IMR-90 (cell line): ENCODE measurements at regions not wholly inside any gene's neighbourhood (a gene's known extent, or its start where the extent isn't known, plus 50 kb on each side); places are given as distances from the start of the nearest gene placed in this dataset.

Experiments used
- ATAC-seq: fragments of 200-7000 bp; cut with Tn5 transposase; 2 replicates; pipeline ENCODE4 v1.9.1; 2020; ENCODE audit warnings: low read depth, mild to moderate bottlenecking, moderate library complexity
- BruUV-seq: library from RNA; stranded (reverse); fragments of 400-500 nt; replicated peaks from 2 replicates; lab custom pipeline; 2021; lab: Mats Ljungman, UMichigan
- CTCF ChIA-PET: fragments of 300-600 bp; formaldehyde crosslinking; extraction: SDS; loops from one replicate; lab custom pipeline; 2021; ENCODE audit warnings: antibody characterized with exemption; lab: Yijun Ruan, JAX
- POLR2A ChIA-PET: fragments of 300-600 bp; sonication (Branson Sonifier 250); formaldehyde crosslinking; loops from one replicate; lab custom pipeline; 2022; ENCODE audit warnings: antibody characterized with exemption; ENCODE audit not compliant: unreplicated experiment; lab: Charles Lee
- DNase-seq: peaks from one replicate; pipeline ENCODE4 v3.0.0; 2013
- H2AFZ ChIP-seq: replicated peaks from 2 replicates; pipeline ENCODE3; 2013; ENCODE audit warnings: low read length, mild to moderate bottlenecking; ENCODE audit not compliant: poor library complexity
- H2AK5ac ChIP-seq: 2 replicates; pipeline ENCODE4 v1.6.1; 2013; ENCODE audit warnings: low read depth, low read length, inconsistent platforms
- H2AK9ac ChIP-seq: replicated peaks from 2 replicates; pipeline ENCODE3; 2013; ENCODE audit warnings: mild to moderate bottlenecking, low read depth, low read length, moderate library complexity; ENCODE audit not compliant: poor library complexity
- H2BK120ac ChIP-seq: 2 replicates; pipeline ENCODE4 v1.6.1; 2013; ENCODE audit warnings: low read depth, low read length, inconsistent platforms
- H2BK15ac ChIP-seq: 3 replicates; pipeline ENCODE4 v1.6.1; 2013; ENCODE audit warnings: low read depth, low read length, inconsistent platforms
- H2BK20ac ChIP-seq: 2 replicates; pipeline ENCODE4 v1.6.1; 2013; ENCODE audit warnings: low read depth, mild to moderate bottlenecking, inconsistent platforms, low read length, moderate library complexity
- H2BK5ac ChIP-seq: 2 replicates; pipeline ENCODE4 v1.6.1; 2013; ENCODE audit warnings: mild to moderate bottlenecking, low read depth, low read length, inconsistent platforms; ENCODE audit not compliant: poor library complexity, severe bottlenecking
- H3K14ac ChIP-seq: replicated peaks from 2 replicates; pipeline ENCODE4 v1.6.1; 2013; ENCODE audit warnings: low read depth, low read length, inconsistent platforms
- H3K18ac ChIP-seq: 2 replicates; pipeline ENCODE4 v1.6.1; 2013; ENCODE audit warnings: low read depth, low read length, control low read depth
- H3K23ac ChIP-seq: 2 replicates; pipeline ENCODE4 v1.6.1; 2013; ENCODE audit warnings: low read depth, low read length, inconsistent platforms
- H3K27ac ChIP-seq: 2 replicates; pipeline ENCODE4 v1.5.1; 2013; ENCODE audit warnings: mild to moderate bottlenecking, control low read depth, low read length; ENCODE audit not compliant: insufficient read depth
- H3K27me3 ChIP-seq: 2 replicates; pipeline ENCODE4 v1.6.1; 2013; ENCODE audit warnings: low read length; ENCODE audit not compliant: control insufficient read depth, insufficient read depth
- H3K36me3 ChIP-seq: 2 replicates; pipeline ENCODE4 v1.6.1; 2013; ENCODE audit warnings: low read length, mixed read lengths; ENCODE audit not compliant: control insufficient read depth, insufficient read depth
- H3K4ac ChIP-seq: 2 replicates; pipeline ENCODE4 v1.6.1; 2013; ENCODE audit warnings: low read depth, low read length, inconsistent platforms
- H3K4me1 ChIP-seq: 2 replicates; pipeline ENCODE4 v1.6.1; 2013; ENCODE audit warnings: low read length, mixed read lengths; ENCODE audit not compliant: control insufficient read depth, insufficient read depth
- H3K4me2 ChIP-seq: 2 replicates; pipeline ENCODE4 v1.6.1; 2013; ENCODE audit warnings: low read depth, mild to moderate bottlenecking, control low read depth, low read length, moderate library complexity
- H3K4me3 ChIP-seq: 2 replicates; pipeline ENCODE4 v1.5.1; 2013; ENCODE audit warnings: low read depth, mild to moderate bottlenecking, control low read depth, low read length, moderate library complexity; ENCODE audit not compliant: insufficient read depth
- H3K56ac ChIP-seq: 2 replicates; pipeline ENCODE4 v1.6.1; 2013; ENCODE audit warnings: low read length, inconsistent platforms; ENCODE audit not compliant: insufficient read depth; ENCODE audit errors: extremely low read depth
- H3K79me1 ChIP-seq, 2 experiments: 2 replicates each; pipeline ENCODE4 v1.6.1; 2013; ENCODE audit warnings: low read length in 2 of 2, inconsistent platforms in 1 of 2, low read depth in 1 of 2
- H3K9ac ChIP-seq: 2 replicates; pipeline ENCODE4 v1.6.1; 2013; ENCODE audit warnings: low read depth, low read length, control low read depth
- H3K9me1 ChIP-seq: 2 replicates; pipeline ENCODE4 v1.6.1; 2013; ENCODE audit warnings: low read length, inconsistent platforms; ENCODE audit not compliant: insufficient read depth
- H3K9me3 ChIP-seq: 2 replicates; pipeline ENCODE4 v1.6.1; 2013; ENCODE audit warnings: low read length; ENCODE audit not compliant: control insufficient read depth, insufficient read depth
- H4K20me1 ChIP-seq: 2 replicates; pipeline ENCODE4 v1.6.1; 2013; ENCODE audit warnings: low read length, inconsistent platforms; ENCODE audit not compliant: insufficient read depth
- H4K5ac ChIP-seq: 2 replicates; pipeline ENCODE4 v1.6.1; 2013; ENCODE audit warnings: mild to moderate bottlenecking, low read depth, low read length, control low read depth
- H4K8ac ChIP-seq, 2 experiments: 2 replicates each; pipeline ENCODE4 v1.6.1; 2013; ENCODE audit warnings: low read depth in 2 of 2, low read length in 2 of 2, control low read depth in 1 of 2, inconsistent platforms in 1 of 2
- H4K91ac ChIP-seq: 2 replicates; pipeline ENCODE4 v1.6.1; 2013; ENCODE audit warnings: low read depth, low read length, inconsistent platforms; ENCODE audit not compliant: insufficient read depth
- BHLHE40 ChIP-seq: fragments of 150-350 bp; IDR thresholded peaks from 2 replicates; pipeline ENCODE4 v1.6.1; 2016; ENCODE audit warnings: mild to moderate bottlenecking, low read depth, low read length
- CEBPB ChIP-seq: IDR thresholded peaks from 2 replicates; pipeline ENCODE4 v1.6.1; 2012; ENCODE audit warnings: low read depth, low read length, improper control_type of control experiment
- CHD1 ChIP-seq: IDR thresholded peaks from 2 replicates; pipeline ENCODE4 v1.6.1; 2012; ENCODE audit warnings: low read depth, low read length, improper control_type of control experiment
- CTCF ChIP-seq: conservative IDR thresholded peaks from 2 replicates; pipeline ENCODE4 v1.5.1; 2012; ENCODE audit warnings: mild to moderate bottlenecking, low read depth, low read length, improper control_type of control experiment
- FOS ChIP-seq: fragments of 150-350 bp; IDR thresholded peaks from 2 replicates; pipeline ENCODE4 v1.6.1; 2016; ENCODE audit warnings: low read depth, low read length
- MAFK ChIP-seq: IDR thresholded peaks from 2 replicates; pipeline ENCODE4 v1.6.1; 2012; ENCODE audit warnings: low read depth, low read length, improper control_type of control experiment
- MAZ ChIP-seq: IDR thresholded peaks from 2 replicates; pipeline ENCODE4 v1.6.1; 2012; ENCODE audit warnings: low read depth, mild to moderate bottlenecking, low read length, improper control_type of control experiment, moderate library complexity, borderline replicate concordance
- MXI1 ChIP-seq: IDR thresholded peaks from 2 replicates; pipeline ENCODE4 v1.6.1; 2012; ENCODE audit warnings: low read depth, mild to moderate bottlenecking, low read length, moderate library complexity, borderline replicate concordance
- NFE2L2 ChIP-seq: fragments of 150-350 bp; IDR thresholded peaks from 2 replicates; pipeline ENCODE4 v1.6.1; 2016; ENCODE audit warnings: low read depth, mild to moderate bottlenecking, low read length
- POLR2A ChIP-seq: IDR thresholded peaks from 2 replicates; pipeline ENCODE4 v1.6.1; 2012; ENCODE audit warnings: mild to moderate bottlenecking, low read depth, low read length
- RAD21 ChIP-seq: IDR thresholded peaks from 2 replicates; pipeline ENCODE4 v1.6.1; 2012; ENCODE audit warnings: low read length, improper control_type of control experiment
- RCOR1 ChIP-seq: IDR thresholded peaks from 2 replicates; pipeline ENCODE4 v1.6.1; 2012; ENCODE audit warnings: mild to moderate bottlenecking, low read length, improper control_type of control experiment; ENCODE audit not compliant: insufficient replicate concordance
- RFX5 ChIP-seq: IDR thresholded peaks from 2 replicates; pipeline ENCODE4 v1.8.0; 2012; ENCODE audit warnings: low read depth, mild to moderate bottlenecking, low read length, moderate library complexity
- SMC3 ChIP-seq: fragments of 150-350 bp; IDR thresholded peaks from 2 replicates; pipeline ENCODE4 v1.6.1; 2016; ENCODE audit warnings: low read depth, mild to moderate bottlenecking, antibody characterized with exemption, low read length, moderate library complexity
- USF2 ChIP-seq: fragments of 150-350 bp; IDR thresholded peaks from 2 replicates; pipeline ENCODE4 v1.6.1; 2017; ENCODE audit warnings: mild to moderate bottlenecking, antibody characterized with exemption, low read length, low read depth
- whole genome bisulfite sequencing, 2 experiments: methylation state at CpG; one replicate each; pipeline versions ENCODE4 v1.1.5 to v1.1.7; 2013; ENCODE audit warnings: missing lambda C conversion rate in 2 of 2; ENCODE audit not compliant: insufficient read length in 1 of 2; ENCODE audit errors: extremely low coverage in 2 of 2; 5-methylcytosine and 5-hydroxymethylcytosine counted together
- dilution Hi-C: fragments of 300-500 bp; cut with HindIII; formaldehyde crosslinking; loops from one replicate; pipeline ENCODE4 v1.14.3; 2018; ENCODE audit warnings: low sequenced_read_pairs; ENCODE audit not compliant: unreplicated experiment
- in situ Hi-C: fragments of 300-500 bp; cut with MboI; formaldehyde crosslinking; loops from 3 replicates; pipeline ENCODE4 v1.14.3; 2019; ENCODE audit warnings: low sequenced_read_pairs, inconsistent platforms, mixed read lengths
- intact Hi-C: fragments of 100-400 bp; cut with micrococcal nuclease; formaldehyde crosslinking; loops from 2 replicates; pipeline ENCODE4 v1.10.0; 2022

GRCh38 chr12:127165567-127166392, 1101.2 kb upstream of the TMEM132C start:
- Histone ChIP-seq H3K18ac (peak overlapping the region; percentile 71), H3K4me1 (peaks cover 6% of the 10 kb centered on the region), H3K56ac (peak overlapping the region; percentile 40; the same call in 1 of the 2 replicates), H2BK15ac (no peak overlapping the region; the same call in 2 of the 3 replicates), H2BK5ac (peak overlapping the region; percentile 66), H4K20me1 (no peaks in the 10 kb centered on the region), H3K27me3 (no peaks in the 10 kb centered on the region), H3K79me1 (no peaks in the 10 kb centered on the region), H2AK5ac (no peak overlapping the region), H3K14ac (0 out of 2 replicates have a peak overlapping the region, but pooled peaks have one; percentile 55), H3K4me3 (peak overlapping the region; percentile 45), H3K23ac (no peak overlapping the region), H3K36me3 (no peaks in the 10 kb centered on the region), H3K9me3 (peaks cover 3% of the 10 kb centered on the region; the same call in 1 of the 2 replicates), H3K9me1 (no peaks in the 10 kb centered on the region), H3K4ac (peak overlapping the region; percentile 87), H2AK9ac (no peak overlapping the region), H3K9ac (peak overlapping the region; percentile 60), H2BK20ac (no peak overlapping the region), H2BK120ac (peak overlapping the region; percentile 59; the same call in 1 of the 2 replicates), H4K5ac (peak overlapping the region; percentile 77), H4K91ac (peak overlapping the region; percentile 63; the same call in 1 of the 2 replicates), H2AFZ (no peak overlapping the region), H4K8ac (peak overlapping the region; percentile 92), H3K4me2 (peak overlapping the region; percentile 14; the same call in 1 of the 2 replicates), H3K27ac (peak overlapping the region; percentile 48)
- in situ Hi-C loops, result no loop called here
- dilution Hi-C loops, result no loop called here
- intact Hi-C loops, result no loop called here
- ChIA-PET CTCF (interaction anchor here (0.6 to 0.7 kb wide), 2 partner anchors 12 to 511 kb away, joined by 3 read pairs; no protein-coding TSS in a partner anchor), POLR2A (no interaction called here)
- peak; percentile 72 for ATAC-seq
- peak; percentile 57 for DNase-seq
- no TSS peak for BruUV-seq
- 5% methylated on average over 36 of the region's 69 CpGs; no CpG with 5 or more reads in 1 of the 2 experiments for WGBS, 2 experiments
- TF ChIP-seq CTCF (no peak), BHLHE40 (no peak), FOS (no peak), RAD21 (no peak), CEBPB (no peak), SMC3 (no peak), MAZ (no peak), POLR2A (no peak), MAFK (no peak), RCOR1 (no peak), MXI1 (no peak), RFX5 (no peak), NFE2L2 (no peak), USF2 (no peak), CHD1 (no peak)
